RWPE1 (cell line): ENCODE measurements at regions not wholly inside any gene's neighbourhood (a gene's known extent, or its start where the extent isn't known, plus 50 kb on each side); places are given as distances from the start of the nearest gene placed in this dataset.

Experiments
- CTCF ChIA-PET: fragments of 350-600 bp; sonication (Branson Sonifier 250); formaldehyde crosslinking; extraction: SDS; loops from one replicate; lab custom pipeline; 2021; lab: Yijun Ruan, JAX
- POLR2A ChIA-PET: fragments of 400-600 bp; formaldehyde crosslinking; extraction: SDS; loops from one replicate; lab custom pipeline; 2020; ENCODE audit warnings: antibody characterized with exemption; ENCODE audit not compliant: low non-redundant PET; lab: Yijun Ruan, JAX
- DNase-seq: peaks from one replicate; pipeline ENCODE4 v3.0.0; 2012; ENCODE audit warnings: low spot score
- H3K27ac ChIP-seq: fragments of 450-650 bp; 2 replicates; pipeline ENCODE4 v1.5.1; 2017
- CTCF ChIP-seq: fragments of 450-650 bp; conservative IDR thresholded peaks from 2 replicates; pipeline ENCODE4 v1.5.1; 2017; ENCODE audit warnings: low read depth, mild to moderate bottlenecking

GRCh38 chr11:45089251-45089650 is 57.2 kb upstream of the PRDM11 start:
- H3K27ac ChIP-seq = peak overlapping the region; percentile 99
- CTCF ChIA-PET = interaction anchor here (1.7 kb wide), 1 partner anchor 153 kb away, joined by 5 read pairs; no protein-coding TSS in a partner anchor
- TF ChIP-seq CTCF = no peak
- POLR2A ChIA-PET = no interaction called here
- peak; percentile 50 for DNase-seq

GRCh38 chr11:45089676-45090499 is 56.6 kb upstream of the PRDM11 start:
- DNase-seq = peak; percentile 24
- peak overlapping the region; percentile 99 for H3K27ac ChIP-seq
- CTCF ChIA-PET = interaction anchor here (0.6 to 1.7 kb wide), 2 partner anchors 153 to 469 kb away, joined by 4 to 5 read pairs; no protein-coding TSS in a partner anchor
- POLR2A ChIA-PET = no interaction called here
- TF ChIP-seq CTCF = no peak; the same call in 1 of the 2 replicates

- CTCF ChIA-PET = interaction anchor here (0.6 to 1.7 kb wide), 2 partner anchors 154 to 470 kb away, joined by 4 to 5 read pairs; no protein-coding TSS in a partner anchor
- DNase-seq = no peak
- POLR2A ChIA-PET = no interaction called here
- no peak for TF ChIP-seq CTCF
- peak overlapping the region; percentile 99 for H3K27ac ChIP-seq
Measured at GRCh38 chr11:45090607-45091006, 55.8 kb upstream of the PRDM11 start.

- CTCF ChIA-PET = interaction anchor here (0.6 kb wide), 2 partner anchors 24 to 141 kb away, joined by 3 to 4 read pairs; partner anchors contain the start of gene TP53I11
- no peak for TF ChIP-seq CTCF
- POLR2A ChIA-PET = interaction anchor here (0.5 kb wide), 1 partner anchor 100 kb away, joined by 3 read pairs; no protein-coding TSS in a partner anchor
- peak overlapping the region; percentile 74 for H3K27ac ChIP-seq
- no peak for DNase-seq
Measured at GRCh38 chr11:45091563-45092403, 54.7 kb upstream of the PRDM11 start.

- CTCF ChIA-PET = interaction anchor here (0.6 to 1.0 kb wide), 2 partner anchors 142 to 156 kb away, joined by 3 to 4 read pairs; partner anchors contain the start of gene TP53I11
- POLR2A ChIA-PET = no interaction called here
Measured at GRCh38 chr11:45092404-45092785, 54.0 kb upstream of the PRDM11 start.

More at GRCh38 chr11:45092404-45092785, 54.0 kb upstream of the PRDM11 start:
- H3K27ac ChIP-seq = peak overlapping the region; percentile 74
- no peak for TF ChIP-seq CTCF
- DNase-seq = no peak
